ENCODE measurements at regions not wholly inside any gene's neighbourhood (a gene's known extent, or its start where the extent isn't known, plus 50 kb on each side); places are given as distances from the start of the nearest gene placed in this dataset.

GRCh38 chrX:125532411-125533089, 212.9 kb downstream of the TEX13C start:
- H3K79me2 ChIP-seq (ENCODE audit: control insufficient read depth, insufficient read depth, low read length): no peaks in the 10 kb centered on the region
- FAIRE-seq (no peak), ATAC-seq (no peak), DNase-seq (ENCODE audit: extremely low read depth in 1 of 4, low spot score in 3 of 4) (no peak)
- H3K9ac ChIP-seq (ENCODE audit: insufficient read depth in 1 of 2, low read depth in 2 of 2, low read length in 2 of 2): no peak overlapping the region
- no peaks in the 10 kb centered on the region for H3K9me1 ChIP-seq (ENCODE audit: control insufficient read depth, insufficient read depth, low read length)
- WGBS (ENCODE audit: insufficient coverage, low coverage, missing lambda C conversion rate): 37% methylated on average over 2 of the region's 2 CpGs
- TF ChIP-seq CBX5 (IDR thresholded peaks at IDR 0.05; ENCODE audit: borderline replicate concordance, low read depth) (no peak), PML (IDR thresholded peaks at IDR 0.05; ENCODE audit: low read length) (no peak), TCF3 (CRISPR knock-in tag; IDR thresholded peaks at IDR 0.05) (no peak), U2AF2 (optimal IDR thresholded peaks at IDR 0.05; ENCODE audit: low read depth, low read length) (no peak)
- in situ Hi-C loops (cut with MboI) (no loop called here), intact Hi-C loops (cut with micrococcal nuclease) (no loop called here)
- H4K20me1 ChIP-seq (replicated peaks; ENCODE audit: control insufficient read depth, insufficient read depth, low read length): no peaks in the 10 kb centered on the region
- ChIA-PET POLR2A (no interaction called here), CTCF (ENCODE audit: low intra/inter-chr PET ratio) (no interaction called here)
- H3K27ac ChIP-seq (ENCODE audit: extremely low read depth, low read depth, low read length): no peak overlapping the region
- no peaks in the 10 kb centered on the region for H3K4me1 ChIP-seq (replicated peaks in 1 of 2; ENCODE audit: control insufficient read depth in 2 of 2, insufficient read depth in 2 of 2, low read length in 2 of 2)
- no peak overlapping the region for H3K4me2 ChIP-seq (ENCODE audit: insufficient read depth, low read length)
- H2AFZ ChIP-seq (ENCODE audit: low read depth, low read length): peak overlapping the region; percentile 31; the same call in 1 of the 2 replicates
- no peaks in the 10 kb centered on the region for H3K36me3 ChIP-seq (ENCODE audit: control insufficient read depth, insufficient read depth, low read length)
- H3K27me3 ChIP-seq (ENCODE audit: control insufficient read depth in 2 of 2, insufficient read depth in 2 of 2, low read length in 2 of 2): no peaks in the 10 kb centered on the region
- H3K4me3 ChIP-seq: no peak overlapping the region
- BruUV-seq (replicated peaks): no TSS peak
- no peaks in the 10 kb centered on the region; the same call in 1 of the 2 replicates for H3K9me3 ChIP-seq (replicated peaks; ENCODE audit: control insufficient read depth, insufficient read depth, low read depth, low read length)

GRCh38 chrX:125533352-125533751, 213.7 kb downstream of the TEX13C start:
- no peak overlapping the region for H3K9ac ChIP-seq (ENCODE audit: insufficient read depth in 1 of 2, low read depth in 2 of 2, low read length in 2 of 2)
- CTCF ChIA-PET (ENCODE audit: low intra/inter-chr PET ratio): no interaction called here
- no peaks in the 10 kb centered on the region; the same call in 1 of the 2 replicates for H3K9me3 ChIP-seq (replicated peaks; ENCODE audit: control insufficient read depth, insufficient read depth, low read depth, low read length)
- intact Hi-C loops (cut with micrococcal nuclease): no loop called here
- POLR2A ChIA-PET: no interaction called here
- WGBS (ENCODE audit: insufficient coverage, low coverage, missing lambda C conversion rate): 20% methylated on average over 1 of the region's 3 CpGs
- H3K4me2 ChIP-seq (ENCODE audit: insufficient read depth, low read length): no peak overlapping the region
- no peaks in the 10 kb centered on the region for H3K36me3 ChIP-seq (ENCODE audit: control insufficient read depth, insufficient read depth, low read length)
- H3K79me2 ChIP-seq (ENCODE audit: control insufficient read depth, insufficient read depth, low read length): no peaks in the 10 kb centered on the region
- no peaks in the 10 kb centered on the region for H3K27me3 ChIP-seq (ENCODE audit: control insufficient read depth in 2 of 2, insufficient read depth in 2 of 2, low read length in 2 of 2)
- no peak for DNase-seq (ENCODE audit: extremely low read depth in 1 of 4, low spot score in 3 of 4)
- H3K27ac ChIP-seq (ENCODE audit: extremely low read depth, low read depth, low read length): no peak overlapping the region
- BruUV-seq (replicated peaks): no TSS peak
- no peak overlapping the region for H3K4me3 ChIP-seq
- H2AFZ ChIP-seq (ENCODE audit: low read depth, low read length): no peak overlapping the region
- H3K9me1 ChIP-seq (ENCODE audit: control insufficient read depth, insufficient read depth, low read length): no peaks in the 10 kb centered on the region
- FAIRE-seq: no peak
- no peak for ATAC-seq
- in situ Hi-C loops (cut with MboI): no loop called here
- no peaks in the 10 kb centered on the region for H4K20me1 ChIP-seq (replicated peaks; ENCODE audit: control insufficient read depth, insufficient read depth, low read length)
- H3K4me1 ChIP-seq (replicated peaks in 1 of 2; ENCODE audit: control insufficient read depth in 2 of 2, insufficient read depth in 2 of 2, low read length in 2 of 2): no peaks in the 10 kb centered on the region
- TF ChIP-seq RBM17 (IDR thresholded peaks at IDR 0.05; ENCODE audit: borderline replicate concordance, low read depth, low read length) (no peak), NFE2L1 (tag; IDR thresholded peaks at IDR 0.05; ENCODE audit: borderline replicate concordance, low read depth) (no peak), TCF3 (CRISPR knock-in tag; IDR thresholded peaks at IDR 0.05) (no peak), ARNT (IDR thresholded peaks at IDR 0.05) (no peak), ATF4 (CRISPR knock-in tag; IDR thresholded peaks at IDR 0.05) (no peak), TAF1 (IDR thresholded peaks at IDR 0.05; ENCODE audit: control insufficient read depth, extremely low read depth, insufficient read depth, low read length, severe bottlenecking) (no peak), ID3 (CRISPR knock-in tag; IDR thresholded peaks at IDR 0.05) (no peak), ID3 (tag; IDR thresholded peaks at IDR 0.05) (no peak), NFIC (IDR thresholded peaks at IDR 0.05) (no peak), LCOR (CRISPR knock-in tag; IDR thresholded peaks at IDR 0.05) (no peak), ARID2 (IDR thresholded peaks at IDR 0.05) (no peak), NR2C2 (CRISPR knock-in tag; IDR thresholded peaks at IDR 0.05) (no peak), NR2C2 (tag; IDR thresholded peaks at IDR 0.05) (no peak), EHMT2 (IDR thresholded peaks at IDR 0.05) (no peak), BMI1 (IDR thresholded peaks at IDR 0.05; ENCODE audit: low read length) (no peak)
